B cell (primary cell): ENCODE measurements at regions not wholly inside any gene's neighbourhood (a gene's known extent, or its start where the extent isn't known, plus 50 kb on each side); places are given as distances from the start of the nearest gene placed in this dataset.

Experiments
- ATAC-seq: fragments of 200-7000 bp; cut with Tn5 transposase; one replicate; pipeline ENCODE4 v1.10.0; 2021; ENCODE audit warnings: low read depth, mild to moderate bottlenecking, moderate number of reproducible peaks, moderate library complexity
- CTCF ChIA-PET: fragments of 350-600 bp; sonication (Branson Sonifier 250); formaldehyde crosslinking; loops from one replicate; lab custom pipeline; 2021; ENCODE audit warnings: antibody characterized with exemption, inconsistent platforms; lab: Charles Lee
- POLR2A ChIA-PET: fragments of 350-600 bp; sonication (Branson Sonifier 250); formaldehyde crosslinking; loops from one replicate; lab custom pipeline; 2021; ENCODE audit warnings: antibody characterized with exemption; lab: Charles Lee
- DNase-seq: peaks from one replicate; pipeline ENCODE4 v3.0.0; 2013
- H2AFZ ChIP-seq: 2 replicates; pipeline ENCODE4 v1.6.1; 2012; ENCODE audit warnings: mild to moderate bottlenecking, low read depth, low read length; ENCODE audit not compliant: insufficient read depth, poor library complexity, severe bottlenecking
- H3K27ac ChIP-seq, 2 donors: 1 replicate in 1 of 2; 2 replicates in 1 of 2; pipeline ENCODE4 v1.5.1; 2012 to 2013; ENCODE audit warnings: low read length in 2 of 2, mild to moderate bottlenecking in 2 of 2, moderate library complexity in 1 of 2
- H3K27me3 ChIP-seq, 4 experiments: fragments of 200-600 bp in 1 of 4; sonication (generic) in 1 of 4; replicated peaks in 1 of 4; 1 replicate in 2 of 4; 2 replicates in 2 of 4; pipeline versions ENCODE4 v1.6.1 to v1.7.0; 2013 to 2016; ENCODE audit warnings: low read length in 3 of 4, mild to moderate bottlenecking in 2 of 4, mixed read lengths in 1 of 4, moderate library complexity in 1 of 4; ENCODE audit not compliant: insufficient read depth in 4 of 4, control insufficient read depth in 3 of 4; ENCODE audit errors: control extremely low read depth in 1 of 4
- H3K36me3 ChIP-seq, 2 experiments: replicated peaks in 1 of 2; 1 replicate in 1 of 2; 2 replicates in 1 of 2; pipeline versions ENCODE4 v1.6.1 to v1.7.1; 2013; ENCODE audit warnings: low read length in 1 of 2; ENCODE audit not compliant: insufficient read depth in 2 of 2, control insufficient read depth in 1 of 2; ENCODE audit errors: control extremely low read depth in 1 of 2, extremely low read depth in 1 of 2
- H3K4me1 ChIP-seq, 2 donors: fragments of 200-600 bp in 1 of 2; sonication (generic) in 1 of 2; 1 replicate in 1 of 2; 2 replicates in 1 of 2; pipeline versions ENCODE4 v1.5.1 to v1.6.1; 2013 to 2017; ENCODE audit warnings: low read length in 2 of 2; ENCODE audit not compliant: control insufficient read depth in 2 of 2, insufficient read depth in 2 of 2
- H3K4me2 ChIP-seq: replicated peaks from 2 replicates; pipeline ENCODE3; 2012; ENCODE audit warnings: mild to moderate bottlenecking, low read depth, low read length; ENCODE audit not compliant: poor library complexity, severe bottlenecking
- H3K4me3 ChIP-seq, 5 experiments: fragments of 200-600 bp in 1 of 5; sonication (generic) in 1 of 5; 1 replicate in 3 of 5; 2 replicates in 2 of 5; pipeline versions ENCODE4 v1.5.1 to v1.7.0; 2011 to 2016; ENCODE audit warnings: low read length in 4 of 5, mild to moderate bottlenecking in 4 of 5, low read depth in 2 of 5, control low read depth in 1 of 5, moderate library complexity in 1 of 5; ENCODE audit not compliant: insufficient read depth in 1 of 5; ENCODE audit errors: control extremely low read depth in 1 of 5, extremely low read depth in 1 of 5
- H3K79me2 ChIP-seq: fragments of 200-600 bp; sonication (generic); one replicate; pipeline ENCODE4 v1.6.0; 2016; ENCODE audit warnings: low read length; ENCODE audit not compliant: control insufficient read depth, insufficient read depth
- H3K9ac ChIP-seq: fragments of 200-600 bp; sonication (generic); 2 replicates; pipeline ENCODE4 v1.6.1; 2017; ENCODE audit warnings: mild to moderate bottlenecking, low read length, moderate library complexity
- H3K9me3 ChIP-seq, 3 donors: one replicate each; pipeline versions ENCODE4 v1.6.1 to v1.7.1; 2013; ENCODE audit warnings: low read length in 2 of 3; ENCODE audit not compliant: control insufficient read depth in 2 of 3, insufficient read depth in 1 of 3; ENCODE audit errors: control extremely low read depth in 1 of 3
- H4K20me1 ChIP-seq: 2 replicates; pipeline ENCODE4 v1.6.0; 2012; ENCODE audit warnings: mild to moderate bottlenecking, low read length; ENCODE audit not compliant: insufficient read depth, control insufficient read depth, poor library complexity, severe bottlenecking
- H3K27ac Mint-ChIP-seq: one replicate; pipeline ENCODE4 v1.8.0; 2021; ENCODE audit warnings: mixed read lengths
- H3K27me3 Mint-ChIP-seq: one replicate; pipeline ENCODE4 v1.8.0; 2021; ENCODE audit warnings: mixed read lengths
- H3K4me1 Mint-ChIP-seq: one replicate; pipeline ENCODE4 v1.8.0; 2021; ENCODE audit warnings: mixed read lengths
- H3K4me3 Mint-ChIP-seq: one replicate; pipeline ENCODE4 v1.8.0; 2021; ENCODE audit warnings: mixed read lengths
- H3K9me3 Mint-ChIP-seq: one replicate; pipeline ENCODE4 v1.8.0; 2022; ENCODE audit warnings: mixed read lengths; ENCODE audit not compliant: insufficient read depth
- CTCF ChIP-seq: fragments of 200-600 bp; IDR thresholded peaks from one replicate; pipeline ENCODE4 v1.8.0; 2022; ENCODE audit warnings: antibody characterized with exemption, mild to moderate bottlenecking
- EZH2 ChIP-seq: IDR thresholded peaks from 2 replicates; pipeline ENCODE4 v1.6.1; 2012; ENCODE audit warnings: borderline replicate concordance, low read depth, mild to moderate bottlenecking, moderate library complexity, low read length; ENCODE audit not compliant: insufficient read depth, poor library complexity, severe bottlenecking
- WGBS: methylation state at CpG from one replicate; pipeline ENCODE4 v1.1.5; 2013; ENCODE audit warnings: missing lambda C conversion rate; ENCODE audit not compliant: insufficient coverage; 5-methylcytosine and 5-hydroxymethylcytosine counted together
- intact Hi-C: fragments of 100-400 bp; cut with micrococcal nuclease; formaldehyde crosslinking; loops from one replicate; pipeline ENCODE4 v1.10.0; 2022

GRCh38 chr5:33180900-33181299 lies 259.9 kb upstream of the TARS1 start:
- H3K9me3 Mint-ChIP-seq, result no peaks in the 10 kb centered on the region
- no peak for TF ChIP-seq EZH2
- TF ChIP-seq CTCF, result no peak
- Histone ChIP-seq H3K4me1 (no peaks in the 10 kb centered on the region), H3K4me3 (no peak overlapping the region), H3K27me3 (no peaks in the 10 kb centered on the region), H3K27ac (no peak overlapping the region), H3K9me3 (no peaks in the 10 kb centered on the region), H3K9ac (no peak overlapping the region), H3K36me3 (no peaks in the 10 kb centered on the region), H4K20me1 (no peaks in the 10 kb centered on the region), H3K79me2 (no peaks in the 10 kb centered on the region), H2AFZ (no peak overlapping the region), H3K4me2 (no peak overlapping the region)
- H3K4me1 Mint-ChIP-seq, result no peaks in the 10 kb centered on the region
- no peak overlapping the region for H3K27ac Mint-ChIP-seq
- ChIA-PET POLR2A (no interaction called here), CTCF (no interaction called here)
- H3K27me3 Mint-ChIP-seq, result no peaks in the 10 kb centered on the region
- ATAC-seq (no peak), DNase-seq (no peak)
- no peak overlapping the region for H3K4me3 Mint-ChIP-seq
- intact Hi-C loops, result no loop called here
- WGBS, result no CpG with 5 or more reads among the region's 4 CpGs

GRCh38 chr5:33182986-33183385 lies 257.8 kb upstream of the TARS1 start:
- no peaks in the 10 kb centered on the region for H3K4me1 ChIP-seq
- Mint-ChIP-seq H3K4me1 (no peaks in the 10 kb centered on the region), H3K27me3 (no peaks in the 10 kb centered on the region), H3K4me3 (no peak overlapping the region), H3K9me3 (peaks cover 3% of the 10 kb centered on the region), H3K27ac (no peak overlapping the region)
- TF ChIP-seq EZH2 (no peak), CTCF (no peak)
- DNase-seq (no peak), ATAC-seq (no peak)
- H3K4me3 ChIP-seq, result no peak overlapping the region
- H2AFZ ChIP-seq, result no peak overlapping the region
- intact Hi-C loops, result no loop called here
- ChIA-PET POLR2A (no interaction called here), CTCF (no interaction called here)
- H3K27ac ChIP-seq, result no peak overlapping the region
- WGBS, result 47% methylated on average over 2 of the region's 4 CpGs
- H3K36me3 ChIP-seq, result no peaks in the 10 kb centered on the region
- no peaks in the 10 kb centered on the region for H4K20me1 ChIP-seq
- no peaks in the 10 kb centered on the region for H3K27me3 ChIP-seq
- no peaks in the 10 kb centered on the region for H3K9me3 ChIP-seq
- H3K9ac ChIP-seq, result no peak overlapping the region
- no peak overlapping the region for H3K4me2 ChIP-seq
- H3K79me2 ChIP-seq, result no peaks in the 10 kb centered on the region
